ENCODE measurements at regions not wholly inside any gene's neighbourhood (a gene's known extent, or its start where the extent isn't known, plus 50 kb on each side); places are given as distances from the start of the nearest gene placed in this dataset.

GRCh38 chr3:174382878-174383277 lies 476.3 kb upstream of the NAALADL2 start:
- TF ChIP-seq, protein P1, sequence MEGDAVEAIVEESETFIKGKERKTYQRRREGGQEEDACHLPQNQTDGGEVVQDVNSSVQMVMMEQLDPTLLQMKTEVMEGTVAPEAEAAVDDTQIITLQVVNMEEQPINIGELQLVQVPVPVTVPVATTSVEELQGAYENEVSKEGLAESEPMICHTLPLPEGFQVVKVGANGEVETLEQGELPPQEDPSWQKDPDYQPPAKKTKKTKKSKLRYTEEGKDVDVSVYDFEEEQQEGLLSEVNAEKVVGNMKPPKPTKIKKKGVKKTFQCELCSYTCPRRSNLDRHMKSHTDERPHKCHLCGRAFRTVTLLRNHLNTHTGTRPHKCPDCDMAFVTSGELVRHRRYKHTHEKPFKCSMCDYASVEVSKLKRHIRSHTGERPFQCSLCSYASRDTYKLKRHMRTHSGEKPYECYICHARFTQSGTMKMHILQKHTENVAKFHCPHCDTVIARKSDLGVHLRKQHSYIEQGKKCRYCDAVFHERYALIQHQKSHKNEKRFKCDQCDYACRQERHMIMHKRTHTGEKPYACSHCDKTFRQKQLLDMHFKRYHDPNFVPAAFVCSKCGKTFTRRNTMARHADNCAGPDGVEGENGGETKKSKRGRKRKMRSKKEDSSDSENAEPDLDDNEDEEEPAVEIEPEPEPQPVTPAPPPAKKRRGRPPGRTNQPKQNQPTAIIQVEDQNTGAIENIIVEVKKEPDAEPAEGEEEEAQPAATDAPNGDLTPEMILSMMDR (IDR thresholded peaks at IDR 0.05; ENCODE audit: insufficient read depth, low read length, poor library complexity, severe bottlenecking) = no peak
- no peak for TF ChIP-seq EZH2phosphoT487 (conservative IDR thresholded peaks at IDR 0.05; ENCODE audit: low read length)
